ENCODE measurements at regions not wholly inside any gene's neighbourhood (a gene's known extent, or its start where the extent isn't known, plus 50 kb on each side); places are given as distances from the start of the nearest gene placed in this dataset.

- H3K4me3 Mint-ChIP-seq, result no peak overlapping the region
- Histone ChIP-seq H2BK120ac (ENCODE audit: low read depth, low read length, poor library complexity, severe bottlenecking) (no peak overlapping the region), H3K14ac (ENCODE audit: insufficient read depth, low read length) (no peak overlapping the region), H2BK5ac (ENCODE audit: insufficient read length, low read length) (no peak overlapping the region), H3K23ac (ENCODE audit: insufficient read length, low read depth, low read length) (no peak overlapping the region), H3K27ac (ENCODE audit: insufficient read length, low read depth, low read length) (no peak overlapping the region), H3K23me2 (ENCODE audit: insufficient read length, low read depth, low read length, poor library complexity, severe bottlenecking) (no peaks in the 10 kb centered on the region), H3K56ac (ENCODE audit: insufficient read length, low read depth, low read length) (no peak overlapping the region), H3K9ac (ENCODE audit: extremely low read depth, insufficient read length, low read length) (no peak overlapping the region), H2AK5ac (ENCODE audit: insufficient read length, low read length) (no peak overlapping the region), H3K18ac (ENCODE audit: insufficient read length, low read depth, low read length) (no peak overlapping the region), H3K4me1 (ENCODE audit: insufficient read depth, low read length) (no peaks in the 10 kb centered on the region), H3K27me3 (ENCODE audit: insufficient read depth, low read length) (no peaks in the 10 kb centered on the region; the same call in 1 of the 2 replicates), H3K4me2 (ENCODE audit: insufficient read depth, insufficient read length, low read length) (no peak overlapping the region), H4K8ac (replicated peaks; ENCODE audit: insufficient read length, low read depth, low read length) (no peak overlapping the region), H3K79me1 (ENCODE audit: insufficient read depth, low read depth, low read length, poor library complexity, severe bottlenecking) (no peaks in the 10 kb centered on the region), H3K4ac (ENCODE audit: low read depth, low read length) (no peak overlapping the region), H3K79me2 (ENCODE audit: insufficient read depth, low read length) (no peaks in the 10 kb centered on the region), H4K91ac (ENCODE audit: insufficient read length, low read depth, low read length) (no peak overlapping the region), H2BK12ac (ENCODE audit: insufficient read length, low read depth, low read length) (no peak overlapping the region), H4K5ac (ENCODE audit: insufficient read length, low read depth, low read length) (no peak overlapping the region), H3K9me3 (ENCODE audit: control insufficient read depth, low read depth, low read length) (no peaks in the 10 kb centered on the region), H4K20me1 (ENCODE audit: control insufficient read depth, insufficient read depth, insufficient read length) (no peaks in the 10 kb centered on the region), H2AFZ (ENCODE audit: low read length) (no peak overlapping the region), H2BK15ac (ENCODE audit: low read depth, low read length) (no peak overlapping the region), H3T11ph (ENCODE audit: low read length) (no peak overlapping the region), H2BK20ac (ENCODE audit: low read depth, low read length, poor library complexity, severe bottlenecking) (no peak overlapping the region)
- no peaks in the 10 kb centered on the region for H3K36me3 Mint-ChIP-seq (ENCODE audit: insufficient read depth in 1 of 3, low read depth in 3 of 3)
- no peak overlapping the region for H3K27ac Mint-ChIP-seq
- no peak for DNase-seq
- H3K9me3 Mint-ChIP-seq, result peaks cover 2 to 4% of the 10 kb centered on the region in 2 experiments; a peak in 2 of 5 replicates
- TF ChIP-seq CTCF (conservative IDR thresholded peaks at IDR 0.05), result no peak
- H3K4me1 Mint-ChIP-seq, result peaks cover 3 to 7% of the 10 kb centered on the region in 2 experiments; a peak in 2 of 4 replicates
- no CpG with 5 or more reads among the region's 2 CpGs for WGBS (ENCODE audit: extremely low coverage, insufficient read length, low lambda C conversion rate)
- H3K27me3 Mint-ChIP-seq (ENCODE audit: low read depth), result peaks cover 18% of the 10 kb centered on the region
Measured at GRCh38 chr21:36636439-36636838, 62.5 kb upstream of the SIM2 start.
